H9 (cell line): ENCODE measurements at regions not wholly inside any gene's neighbourhood (a gene's known extent, or its start where the extent isn't known, plus 50 kb on each side); places are given as distances from the start of the nearest gene placed in this dataset.

ENCODE experiments used
- DNase-seq: peaks from one replicate; pipeline ENCODE4 v3.0.0-alpha.2; 2017
- H2AFZ ChIP-seq: one replicate; pipeline ENCODE4 v1.6.1; 2013; ENCODE audit warnings: mild to moderate bottlenecking, low read length, control low read depth, moderate library complexity
- H2AK5ac ChIP-seq: 2 replicates; pipeline ENCODE4 v1.6.1; 2013; ENCODE audit warnings: low read length, control low read depth, mixed read lengths; ENCODE audit not compliant: insufficient read length
- H2BK120ac ChIP-seq: one replicate; pipeline ENCODE4 v1.6.1; 2013; ENCODE audit warnings: low read depth, mild to moderate bottlenecking, low read length, control low read depth, inconsistent platforms; ENCODE audit not compliant: poor library complexity, severe bottlenecking
- H2BK12ac ChIP-seq: 2 replicates; pipeline ENCODE4 v1.6.1; 2013; ENCODE audit warnings: low read length, control low read depth, mixed read lengths, low read depth; ENCODE audit not compliant: insufficient read length
- H2BK15ac ChIP-seq: 2 replicates; pipeline ENCODE4 v1.6.1; 2013; ENCODE audit warnings: low read depth, low read length, control low read depth
- H2BK20ac ChIP-seq: one replicate; pipeline ENCODE4 v1.6.1; 2013; ENCODE audit warnings: low read depth, mild to moderate bottlenecking, low read length, control low read depth, inconsistent platforms; ENCODE audit not compliant: poor library complexity, severe bottlenecking
- H2BK5ac ChIP-seq: 2 replicates; pipeline ENCODE4 v1.6.1; 2013; ENCODE audit warnings: low read length, control low read depth, mixed read lengths; ENCODE audit not compliant: insufficient read length
- H3K14ac ChIP-seq: 2 replicates; pipeline ENCODE4 v1.6.1; 2013; ENCODE audit warnings: low read length, control low read depth; ENCODE audit not compliant: insufficient read depth
- H3K18ac ChIP-seq: 2 replicates; pipeline ENCODE4 v1.6.1; 2013; ENCODE audit warnings: low read depth, mild to moderate bottlenecking, mixed read lengths, low read length, control low read depth; ENCODE audit not compliant: insufficient read length
- H3K23ac ChIP-seq: 2 replicates; pipeline ENCODE4 v1.6.1; 2013; ENCODE audit warnings: low read length, control low read depth, mixed read lengths, low read depth; ENCODE audit not compliant: insufficient read length
- H3K23me2 ChIP-seq: 2 replicates; pipeline ENCODE4 v1.6.1; 2013; ENCODE audit warnings: low read depth, mild to moderate bottlenecking, mixed read lengths, low read length, control low read depth; ENCODE audit not compliant: insufficient read length, poor library complexity, severe bottlenecking
- H3K27ac ChIP-seq: 2 replicates; pipeline ENCODE4 v1.5.1; 2013; ENCODE audit warnings: low read length, control low read depth, mixed read lengths, low read depth; ENCODE audit not compliant: insufficient read length
- H3K27me3 ChIP-seq: 2 replicates; pipeline ENCODE4 v1.6.1; 2013; ENCODE audit warnings: low read length, control low read depth, inconsistent platforms; ENCODE audit not compliant: insufficient read depth
- H3K4ac ChIP-seq: 2 replicates; pipeline ENCODE4 v1.6.1; 2013; ENCODE audit warnings: low read depth, mild to moderate bottlenecking, control low read depth, inconsistent platforms, low read length, moderate library complexity
- H3K4me1 ChIP-seq: 2 replicates; pipeline ENCODE4 v1.6.1; 2013; ENCODE audit warnings: low read length, control low read depth, inconsistent platforms; ENCODE audit not compliant: insufficient read depth
- H3K4me2 ChIP-seq: 2 replicates; pipeline ENCODE4 v1.6.1; 2013; ENCODE audit warnings: low read length, control low read depth, mixed read lengths; ENCODE audit not compliant: insufficient read length, insufficient read depth
- H3K56ac ChIP-seq: 2 replicates; pipeline ENCODE4 v1.6.1; 2013; ENCODE audit warnings: low read depth, mild to moderate bottlenecking, mixed read lengths, low read length, control low read depth; ENCODE audit not compliant: insufficient read length
- H3K79me1 ChIP-seq: 2 replicates; pipeline ENCODE4 v1.6.1; 2013; ENCODE audit warnings: low read depth, mild to moderate bottlenecking, moderate library complexity, low read length, control low read depth, inconsistent platforms; ENCODE audit not compliant: insufficient read depth, poor library complexity, severe bottlenecking
- H3K79me2 ChIP-seq: 2 replicates; pipeline ENCODE4 v1.6.1; 2013; ENCODE audit warnings: low read length, control low read depth, inconsistent platforms; ENCODE audit not compliant: insufficient read depth
- H3K9ac ChIP-seq: 2 replicates; pipeline ENCODE4 v1.6.1; 2013; ENCODE audit warnings: low read length, control low read depth, mixed read lengths; ENCODE audit not compliant: insufficient read length; ENCODE audit errors: extremely low read depth
- H3K9me3 ChIP-seq: one replicate; pipeline ENCODE4 v1.6.1; 2013; ENCODE audit warnings: low read depth, low read length, inconsistent platforms; ENCODE audit not compliant: control insufficient read depth
- H3T11ph ChIP-seq: one replicate; pipeline ENCODE4 v1.6.1; 2013; ENCODE audit warnings: mild to moderate bottlenecking, low read length, control low read depth, inconsistent platforms
- H4K20me1 ChIP-seq: one replicate; pipeline ENCODE4 v1.6.1; 2013; ENCODE audit not compliant: control insufficient read depth, insufficient read length, insufficient read depth
- H4K5ac ChIP-seq: 2 replicates; pipeline ENCODE4 v1.6.1; 2013; ENCODE audit warnings: low read depth, mild to moderate bottlenecking, mixed read lengths, low read length, control low read depth; ENCODE audit not compliant: insufficient read length
- H4K8ac ChIP-seq: replicated peaks from 2 replicates; pipeline ENCODE4 v1.6.1; 2013; ENCODE audit warnings: low read length, control low read depth, mixed read lengths, low read depth; ENCODE audit not compliant: insufficient read length
- H4K91ac ChIP-seq: 2 replicates; pipeline ENCODE4 v1.6.1; 2013; ENCODE audit warnings: low read depth, mild to moderate bottlenecking, moderate library complexity, mixed read lengths, low read length, control low read depth; ENCODE audit not compliant: insufficient read length
- H3K27ac Mint-ChIP-seq, 3 experiments: 2 replicates in 2 of 3; 3 replicates in 1 of 3; pipeline ENCODE4 v1.8.0; 2020 to 2021; ENCODE audit warnings: mixed read lengths in 3 of 3, mild to moderate bottlenecking in 1 of 3, moderate library complexity in 1 of 3
- H3K27me3 Mint-ChIP-seq: 2 replicates; pipeline ENCODE4 v1.8.0; 2021; ENCODE audit warnings: low read depth, mild to moderate bottlenecking, moderate library complexity, mixed read lengths
- H3K36me3 Mint-ChIP-seq, 3 experiments: 2 replicates in 2 of 3; 3 replicates in 1 of 3; pipeline ENCODE4 v1.8.0; 2020 to 2021; ENCODE audit warnings: low read depth in 3 of 3, mixed read lengths in 3 of 3; ENCODE audit not compliant: insufficient read depth in 1 of 3
- H3K4me1 Mint-ChIP-seq, 2 experiments: 2 replicates each; pipeline ENCODE4 v1.8.0; 2020; ENCODE audit warnings: mixed read lengths in 2 of 2
- H3K4me3 Mint-ChIP-seq, 2 experiments: 2 replicates in 1 of 2; 3 replicates in 1 of 2; pipeline ENCODE4 v1.8.0; 2020 to 2021; ENCODE audit warnings: mild to moderate bottlenecking in 2 of 2, mixed read lengths in 2 of 2, moderate library complexity in 1 of 2
- H3K9me3 Mint-ChIP-seq, 2 experiments: 2 replicates in 1 of 2; 3 replicates in 1 of 2; pipeline ENCODE4 v1.8.0; 2020; ENCODE audit warnings: mild to moderate bottlenecking in 2 of 2, mixed read lengths in 2 of 2, moderate library complexity in 1 of 2
- CTCF ChIP-seq: fragments of 200-600 bp; sonication (generic); conservative IDR thresholded peaks from 3 replicates; pipeline ENCODE4 v1.8.0; 2021; ENCODE audit warnings: antibody characterized with exemption, mild to moderate bottlenecking
- WGBS: extraction: QIAGEN DNeasy Blood & Tissue Kit; methylation state at CpG from one replicate; pipeline ENCODE4 v1.1.7; 2013; ENCODE audit warnings: missing lambda C conversion rate, low lambda C conversion rate, mixed read lengths; ENCODE audit not compliant: insufficient read length; ENCODE audit errors: extremely low coverage; 5-methylcytosine and 5-hydroxymethylcytosine counted together

GRCh38 chr6:134600671-134601070, 282.8 kb upstream of the SGK1 start:
- Histone ChIP-seq H3K4ac (no peak overlapping the region), H3K4me1 (no peaks in the 10 kb centered on the region), H3K56ac (no peak overlapping the region), H3K27me3 (no peaks in the 10 kb centered on the region), H3K27ac (no peak overlapping the region), H2AK5ac (no peak overlapping the region), H2BK12ac (no peak overlapping the region), H3K4me2 (no peak overlapping the region), H3K14ac (no peak overlapping the region), H3K9ac (no peak overlapping the region), H2BK20ac (no peak overlapping the region), H4K8ac (no peak overlapping the region), H3K79me1 (no peaks in the 10 kb centered on the region), H3T11ph (no peak overlapping the region), H2AFZ (no peak overlapping the region), H4K91ac (no peak overlapping the region), H3K79me2 (no peaks in the 10 kb centered on the region), H2BK120ac (no peak overlapping the region), H2BK5ac (no peak overlapping the region), H2BK15ac (no peak overlapping the region), H4K5ac (no peak overlapping the region), H3K18ac (no peak overlapping the region), H3K9me3 (no peaks in the 10 kb centered on the region), H3K23me2 (no peaks in the 10 kb centered on the region), H4K20me1 (no peaks in the 10 kb centered on the region), H3K23ac (no peak overlapping the region)
- H3K4me1 Mint-ChIP-seq = no peaks in the 10 kb centered on the region
- no peak for DNase-seq
- no peak overlapping the region for H3K4me3 Mint-ChIP-seq
- H3K27ac Mint-ChIP-seq = no peak overlapping the region
- no peak for TF ChIP-seq CTCF
- no peaks in the 10 kb centered on the region; the same call in 1 of the 2 replicates for H3K27me3 Mint-ChIP-seq
- H3K9me3 Mint-ChIP-seq = peaks cover 23 to 26% of the 10 kb centered on the region in 2 experiments
- no CpG with 5 or more reads among the region's 7 CpGs for WGBS
- H3K36me3 Mint-ChIP-seq = peaks cover 16 to 28% (median 21%) of the 10 kb centered on the region in 3 experiments
